PC-3 (cell line): ENCODE measurements at regions not wholly inside any gene's neighbourhood (a gene's known extent, or its start where the extent isn't known, plus 50 kb on each side); places are given as distances from the start of the nearest gene placed in this dataset.

ENCODE experiments used
- CTCF ChIP-seq: fragments of 300-600 bp; sonication (generic); conservative IDR thresholded peaks from 2 replicates; pipeline ENCODE4 v1.5.1; 2017; ENCODE audit warnings: antibody characterized with exemption, low read depth, mild to moderate bottlenecking, low read length
- EZH2 ChIP-seq: fragments of 300-600 bp; sonication (generic); IDR thresholded peaks from one replicate; pipeline ENCODE4 v1.6.1; 2017; ENCODE audit warnings: antibody characterized with exemption, mild to moderate bottlenecking, low read length; ENCODE audit not compliant: unreplicated experiment

GRCh38 chr15:61634837-61635236, 405.7 kb upstream of the RORA start:
- TF ChIP-seq CTCF, result no peak
- no peak for TF ChIP-seq EZH2
